ENCODE measurements at regions not wholly inside any gene's neighbourhood (a gene's known extent, or its start where the extent isn't known, plus 50 kb on each side); places are given as distances from the start of the nearest gene placed in this dataset.

- no peaks in the 10 kb centered on the region for H3K27me3 ChIP-seq (replicated peaks; ENCODE audit: control insufficient read depth, insufficient read depth, low read length, poor library complexity, severe bottlenecking)
- H3K27ac ChIP-seq (ENCODE audit: insufficient read depth, low read length, poor library complexity, severe bottlenecking), result no peak overlapping the region
- H3K9me3 ChIP-seq (ENCODE audit: control insufficient read depth, low read length), result no peaks in the 10 kb centered on the region
- H3K36me3 ChIP-seq (ENCODE audit: control insufficient read depth, insufficient read depth, low read length), result no peaks in the 10 kb centered on the region
- no peak for DNase-seq
- no peak overlapping the region for H3K4me3 ChIP-seq (ENCODE audit: insufficient read depth, low read depth, low read length, poor library complexity, severe bottlenecking)
- no peaks in the 10 kb centered on the region for H3K4me1 ChIP-seq (ENCODE audit: control insufficient read depth, insufficient read depth, low read length, poor library complexity, severe bottlenecking)
Observed at GRCh38 chr2:198697218-198697617, 760.5 kb downstream of the SATB2 start.

GRCh38 chr2:198695879-198696278, 761.9 kb downstream of the SATB2 start:
- no peaks in the 10 kb centered on the region for H3K9me3 ChIP-seq (ENCODE audit: control insufficient read depth, low read length)
- no peaks in the 10 kb centered on the region for H3K27me3 ChIP-seq (replicated peaks; ENCODE audit: control insufficient read depth, insufficient read depth, low read length, poor library complexity, severe bottlenecking)
- H3K36me3 ChIP-seq (ENCODE audit: control insufficient read depth, insufficient read depth, low read length), result no peaks in the 10 kb centered on the region
- no peak for DNase-seq
- no peaks in the 10 kb centered on the region for H3K4me1 ChIP-seq (ENCODE audit: control insufficient read depth, insufficient read depth, low read length, poor library complexity, severe bottlenecking)
- no peak overlapping the region for H3K4me3 ChIP-seq (ENCODE audit: insufficient read depth, low read depth, low read length, poor library complexity, severe bottlenecking)
- no peak overlapping the region for H3K27ac ChIP-seq (ENCODE audit: insufficient read depth, low read length, poor library complexity, severe bottlenecking)

- Histone ChIP-seq H3K27ac (ENCODE audit: insufficient read depth, low read length, poor library complexity, severe bottlenecking) (no peak overlapping the region), H3K4me3 (ENCODE audit: insufficient read depth, low read depth, low read length, poor library complexity, severe bottlenecking) (no peak overlapping the region), H3K27me3 (replicated peaks; ENCODE audit: control insufficient read depth, insufficient read depth, low read length, poor library complexity, severe bottlenecking) (no peaks in the 10 kb centered on the region), H3K36me3 (ENCODE audit: control insufficient read depth, insufficient read depth, low read length) (no peaks in the 10 kb centered on the region), H3K9me3 (ENCODE audit: control insufficient read depth, low read length) (no peaks in the 10 kb centered on the region), H3K4me1 (ENCODE audit: control insufficient read depth, insufficient read depth, low read length, poor library complexity, severe bottlenecking) (no peaks in the 10 kb centered on the region)
- DNase-seq, result no peak
Observed at GRCh38 chr2:198692907-198693510, 764.7 kb downstream of the SATB2 start.

- H3K36me3 ChIP-seq (ENCODE audit: control insufficient read depth, insufficient read depth, low read length), result no peaks in the 10 kb centered on the region
- H3K27me3 ChIP-seq (replicated peaks; ENCODE audit: control insufficient read depth, insufficient read depth, low read length, poor library complexity, severe bottlenecking), result no peaks in the 10 kb centered on the region
- no peak for DNase-seq
- H3K4me3 ChIP-seq (ENCODE audit: insufficient read depth, low read depth, low read length, poor library complexity, severe bottlenecking), result no peak overlapping the region
- H3K9me3 ChIP-seq (ENCODE audit: control insufficient read depth, low read length), result no peaks in the 10 kb centered on the region
- no peak overlapping the region for H3K27ac ChIP-seq (ENCODE audit: insufficient read depth, low read length, poor library complexity, severe bottlenecking)
- H3K4me1 ChIP-seq (ENCODE audit: control insufficient read depth, insufficient read depth, low read length, poor library complexity, severe bottlenecking), result no peaks in the 10 kb centered on the region
Observed at GRCh38 chr2:198691236-198691635, 766.5 kb downstream of the SATB2 start.

GRCh38 chr2:198664321-198664720, 793.4 kb downstream of the SATB2 start:
- Histone ChIP-seq H3K4me3 (ENCODE audit: insufficient read depth, low read depth, low read length, poor library complexity, severe bottlenecking) (no peak overlapping the region), H3K27ac (ENCODE audit: insufficient read depth, low read length, poor library complexity, severe bottlenecking) (no peak overlapping the region), H3K9me3 (ENCODE audit: control insufficient read depth, low read length) (no peaks in the 10 kb centered on the region), H3K27me3 (replicated peaks; ENCODE audit: control insufficient read depth, insufficient read depth, low read length, poor library complexity, severe bottlenecking) (no peaks in the 10 kb centered on the region), H3K36me3 (ENCODE audit: control insufficient read depth, insufficient read depth, low read length) (no peaks in the 10 kb centered on the region), H3K4me1 (ENCODE audit: control insufficient read depth, insufficient read depth, low read length, poor library complexity, severe bottlenecking) (no peaks in the 10 kb centered on the region)
- DNase-seq, result no peak

- Histone ChIP-seq H3K27ac (ENCODE audit: insufficient read depth, low read length, poor library complexity, severe bottlenecking) (no peak overlapping the region), H3K4me3 (ENCODE audit: insufficient read depth, low read depth, low read length, poor library complexity, severe bottlenecking) (no peak overlapping the region), H3K4me1 (ENCODE audit: control insufficient read depth, insufficient read depth, low read length, poor library complexity, severe bottlenecking) (no peaks in the 10 kb centered on the region), H3K9me3 (ENCODE audit: control insufficient read depth, low read length) (no peaks in the 10 kb centered on the region), H3K27me3 (replicated peaks; ENCODE audit: control insufficient read depth, insufficient read depth, low read length, poor library complexity, severe bottlenecking) (no peaks in the 10 kb centered on the region), H3K36me3 (ENCODE audit: control insufficient read depth, insufficient read depth, low read length) (no peaks in the 10 kb centered on the region)
- DNase-seq, result no peak
Observed at GRCh38 chr2:198662905-198663304, 794.8 kb downstream of the SATB2 start.

GRCh38 chr2:198660501-198660900, 797.2 kb downstream of the SATB2 start:
- Histone ChIP-seq H3K9me3 (ENCODE audit: control insufficient read depth, low read length) (no peaks in the 10 kb centered on the region), H3K27me3 (replicated peaks; ENCODE audit: control insufficient read depth, insufficient read depth, low read length, poor library complexity, severe bottlenecking) (no peaks in the 10 kb centered on the region), H3K4me1 (ENCODE audit: control insufficient read depth, insufficient read depth, low read length, poor library complexity, severe bottlenecking) (no peaks in the 10 kb centered on the region), H3K27ac (ENCODE audit: insufficient read depth, low read length, poor library complexity, severe bottlenecking) (no peak overlapping the region), H3K4me3 (ENCODE audit: insufficient read depth, low read depth, low read length, poor library complexity, severe bottlenecking) (no peak overlapping the region), H3K36me3 (ENCODE audit: control insufficient read depth, insufficient read depth, low read length) (no peaks in the 10 kb centered on the region)
- DNase-seq, result no peak

- no peak overlapping the region for H3K4me3 ChIP-seq (ENCODE audit: insufficient read depth, low read depth, low read length, poor library complexity, severe bottlenecking)
- H3K27me3 ChIP-seq (replicated peaks; ENCODE audit: control insufficient read depth, insufficient read depth, low read length, poor library complexity, severe bottlenecking), result no peaks in the 10 kb centered on the region
- DNase-seq, result no peak
- H3K27ac ChIP-seq (ENCODE audit: insufficient read depth, low read length, poor library complexity, severe bottlenecking), result no peak overlapping the region
- H3K4me1 ChIP-seq (ENCODE audit: control insufficient read depth, insufficient read depth, low read length, poor library complexity, severe bottlenecking), result no peaks in the 10 kb centered on the region
- H3K36me3 ChIP-seq (ENCODE audit: control insufficient read depth, insufficient read depth, low read length), result no peaks in the 10 kb centered on the region
- H3K9me3 ChIP-seq (ENCODE audit: control insufficient read depth, low read length), result no peaks in the 10 kb centered on the region
Observed at GRCh38 chr2:198659096-198659870, 798.5 kb downstream of the SATB2 start.

- H3K4me1 ChIP-seq (ENCODE audit: control insufficient read depth, insufficient read depth, low read length, poor library complexity, severe bottlenecking), result no peaks in the 10 kb centered on the region
- DNase-seq, result no peak
- H3K27me3 ChIP-seq (replicated peaks; ENCODE audit: control insufficient read depth, insufficient read depth, low read length, poor library complexity, severe bottlenecking), result no peaks in the 10 kb centered on the region
- no peak overlapping the region for H3K27ac ChIP-seq (ENCODE audit: insufficient read depth, low read length, poor library complexity, severe bottlenecking)
- no peaks in the 10 kb centered on the region for H3K9me3 ChIP-seq (ENCODE audit: control insufficient read depth, low read length)
- H3K36me3 ChIP-seq (ENCODE audit: control insufficient read depth, insufficient read depth, low read length), result no peaks in the 10 kb centered on the region
- H3K4me3 ChIP-seq (ENCODE audit: insufficient read depth, low read depth, low read length, poor library complexity, severe bottlenecking), result no peak overlapping the region
Observed at GRCh38 chr2:198657512-198658121, 800.1 kb downstream of the SATB2 start.

- Histone ChIP-seq H3K27me3 (replicated peaks; ENCODE audit: control insufficient read depth, insufficient read depth, low read length, poor library complexity, severe bottlenecking) (no peaks in the 10 kb centered on the region), H3K4me3 (ENCODE audit: insufficient read depth, low read depth, low read length, poor library complexity, severe bottlenecking) (no peak overlapping the region)
Observed at GRCh38 chr2:198656869-198657268, 800.9 kb downstream of the SATB2 start.

More at GRCh38 chr2:198656869-198657268, 800.9 kb downstream of the SATB2 start:
- H3K27ac ChIP-seq (ENCODE audit: insufficient read depth, low read length, poor library complexity, severe bottlenecking), result no peak overlapping the region
- no peaks in the 10 kb centered on the region for H3K36me3 ChIP-seq (ENCODE audit: control insufficient read depth, insufficient read depth, low read length)
- no peaks in the 10 kb centered on the region for H3K9me3 ChIP-seq (ENCODE audit: control insufficient read depth, low read length)
- no peak for DNase-seq
- no peaks in the 10 kb centered on the region for H3K4me1 ChIP-seq (ENCODE audit: control insufficient read depth, insufficient read depth, low read length, poor library complexity, severe bottlenecking)

Measured in effector memory CD4-positive, alpha-beta T cell (primary cell).